ENCODE measurements at regions not wholly inside any gene's neighbourhood (a gene's known extent, or its start where the extent isn't known, plus 50 kb on each side); places are given as distances from the start of the nearest gene placed in this dataset.

DNA sequence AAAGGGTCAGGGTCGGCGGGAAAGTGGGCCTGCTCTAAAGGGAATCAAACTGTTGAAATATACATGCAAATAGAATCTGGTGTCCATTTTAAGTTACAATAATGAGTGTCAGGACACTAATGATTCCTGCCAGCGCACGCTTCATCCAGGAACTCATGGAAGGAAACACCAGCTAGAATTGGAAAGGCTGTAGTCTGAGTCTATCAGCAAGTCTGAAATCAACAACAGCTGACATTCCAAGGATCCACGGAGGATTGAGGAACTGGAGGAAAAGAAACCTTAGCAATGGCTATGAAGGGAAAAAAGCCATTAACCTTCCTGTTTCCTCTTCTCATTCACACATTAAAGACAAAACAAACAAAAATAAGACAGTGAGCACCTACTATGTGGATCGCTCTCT is 1063.1 kb downstream of the NTRK3 start:
- TF ChIP-seq, protein P1, sequence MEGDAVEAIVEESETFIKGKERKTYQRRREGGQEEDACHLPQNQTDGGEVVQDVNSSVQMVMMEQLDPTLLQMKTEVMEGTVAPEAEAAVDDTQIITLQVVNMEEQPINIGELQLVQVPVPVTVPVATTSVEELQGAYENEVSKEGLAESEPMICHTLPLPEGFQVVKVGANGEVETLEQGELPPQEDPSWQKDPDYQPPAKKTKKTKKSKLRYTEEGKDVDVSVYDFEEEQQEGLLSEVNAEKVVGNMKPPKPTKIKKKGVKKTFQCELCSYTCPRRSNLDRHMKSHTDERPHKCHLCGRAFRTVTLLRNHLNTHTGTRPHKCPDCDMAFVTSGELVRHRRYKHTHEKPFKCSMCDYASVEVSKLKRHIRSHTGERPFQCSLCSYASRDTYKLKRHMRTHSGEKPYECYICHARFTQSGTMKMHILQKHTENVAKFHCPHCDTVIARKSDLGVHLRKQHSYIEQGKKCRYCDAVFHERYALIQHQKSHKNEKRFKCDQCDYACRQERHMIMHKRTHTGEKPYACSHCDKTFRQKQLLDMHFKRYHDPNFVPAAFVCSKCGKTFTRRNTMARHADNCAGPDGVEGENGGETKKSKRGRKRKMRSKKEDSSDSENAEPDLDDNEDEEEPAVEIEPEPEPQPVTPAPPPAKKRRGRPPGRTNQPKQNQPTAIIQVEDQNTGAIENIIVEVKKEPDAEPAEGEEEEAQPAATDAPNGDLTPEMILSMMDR (IDR thresholded peaks at IDR 0.05) = no peak
- no peak for TF ChIP-seq ZFX (IDR thresholded peaks at IDR 0.05; ENCODE audit: borderline replicate concordance)

Measured in 22Rv1 (cell line).